IMR-90 (cell line): ENCODE measurements at regions not wholly inside any gene's neighbourhood (a gene's known extent, or its start where the extent isn't known, plus 50 kb on each side); places are given as distances from the start of the nearest gene placed in this dataset.

Source experiments
- BHLHE40 ChIP-seq: fragments of 150-350 bp; IDR thresholded peaks from 2 replicates; pipeline ENCODE4 v1.6.1; 2016; ENCODE audit warnings: mild to moderate bottlenecking, low read depth, low read length
- CEBPB ChIP-seq: IDR thresholded peaks from 2 replicates; pipeline ENCODE4 v1.6.1; 2012; ENCODE audit warnings: low read depth, low read length, improper control_type of control experiment
- FOS ChIP-seq: fragments of 150-350 bp; IDR thresholded peaks from 2 replicates; pipeline ENCODE4 v1.6.1; 2016; ENCODE audit warnings: low read depth, low read length
- MAFK ChIP-seq: IDR thresholded peaks from 2 replicates; pipeline ENCODE4 v1.6.1; 2012; ENCODE audit warnings: low read depth, low read length, improper control_type of control experiment
- MAZ ChIP-seq: IDR thresholded peaks from 2 replicates; pipeline ENCODE4 v1.6.1; 2012; ENCODE audit warnings: low read depth, mild to moderate bottlenecking, low read length, improper control_type of control experiment, moderate library complexity, borderline replicate concordance
- POLR2A ChIP-seq: IDR thresholded peaks from 2 replicates; pipeline ENCODE4 v1.6.1; 2012; ENCODE audit warnings: mild to moderate bottlenecking, low read depth, low read length
- RAD21 ChIP-seq: IDR thresholded peaks from 2 replicates; pipeline ENCODE4 v1.6.1; 2012; ENCODE audit warnings: low read length, improper control_type of control experiment
- RCOR1 ChIP-seq: IDR thresholded peaks from 2 replicates; pipeline ENCODE4 v1.6.1; 2012; ENCODE audit warnings: mild to moderate bottlenecking, low read length, improper control_type of control experiment; ENCODE audit not compliant: insufficient replicate concordance
- RFX5 ChIP-seq: IDR thresholded peaks from 2 replicates; pipeline ENCODE4 v1.8.0; 2012; ENCODE audit warnings: low read depth, mild to moderate bottlenecking, low read length, moderate library complexity
- TF ChIP-seq, protein P1 (sequence below): conservative IDR thresholded peaks from 2 replicates; pipeline ENCODE4 v1.5.1; 2012; ENCODE audit warnings: mild to moderate bottlenecking, low read depth, low read length, improper control_type of control experiment
- TF ChIP-seq, protein P2 (sequence below): fragments of 150-350 bp; IDR thresholded peaks from 2 replicates; pipeline ENCODE4 v1.6.1; 2017; ENCODE audit warnings: mild to moderate bottlenecking, antibody characterized with exemption, low read length, low read depth

GRCh38 chr10:47222461-47222860 lies 77.5 kb upstream of the GDF10 start:
- TF ChIP-seq, protein P1, sequence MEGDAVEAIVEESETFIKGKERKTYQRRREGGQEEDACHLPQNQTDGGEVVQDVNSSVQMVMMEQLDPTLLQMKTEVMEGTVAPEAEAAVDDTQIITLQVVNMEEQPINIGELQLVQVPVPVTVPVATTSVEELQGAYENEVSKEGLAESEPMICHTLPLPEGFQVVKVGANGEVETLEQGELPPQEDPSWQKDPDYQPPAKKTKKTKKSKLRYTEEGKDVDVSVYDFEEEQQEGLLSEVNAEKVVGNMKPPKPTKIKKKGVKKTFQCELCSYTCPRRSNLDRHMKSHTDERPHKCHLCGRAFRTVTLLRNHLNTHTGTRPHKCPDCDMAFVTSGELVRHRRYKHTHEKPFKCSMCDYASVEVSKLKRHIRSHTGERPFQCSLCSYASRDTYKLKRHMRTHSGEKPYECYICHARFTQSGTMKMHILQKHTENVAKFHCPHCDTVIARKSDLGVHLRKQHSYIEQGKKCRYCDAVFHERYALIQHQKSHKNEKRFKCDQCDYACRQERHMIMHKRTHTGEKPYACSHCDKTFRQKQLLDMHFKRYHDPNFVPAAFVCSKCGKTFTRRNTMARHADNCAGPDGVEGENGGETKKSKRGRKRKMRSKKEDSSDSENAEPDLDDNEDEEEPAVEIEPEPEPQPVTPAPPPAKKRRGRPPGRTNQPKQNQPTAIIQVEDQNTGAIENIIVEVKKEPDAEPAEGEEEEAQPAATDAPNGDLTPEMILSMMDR = no peak
- TF ChIP-seq POLR2A = no peak
- no peak for TF ChIP-seq RCOR1
- TF ChIP-seq, protein P2, sequence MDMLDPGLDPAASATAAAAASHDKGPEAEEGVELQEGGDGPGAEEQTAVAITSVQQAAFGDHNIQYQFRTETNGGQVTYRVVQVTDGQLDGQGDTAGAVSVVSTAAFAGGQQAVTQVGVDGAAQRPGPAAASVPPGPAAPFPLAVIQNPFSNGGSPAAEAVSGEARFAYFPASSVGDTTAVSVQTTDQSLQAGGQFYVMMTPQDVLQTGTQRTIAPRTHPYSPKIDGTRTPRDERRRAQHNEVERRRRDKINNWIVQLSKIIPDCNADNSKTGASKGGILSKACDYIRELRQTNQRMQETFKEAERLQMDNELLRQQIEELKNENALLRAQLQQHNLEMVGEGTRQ = no peak
- no peak for TF ChIP-seq RFX5
- no peak for TF ChIP-seq CEBPB
- TF ChIP-seq MAFK = no peak
- no peak for TF ChIP-seq RAD21
- no peak for TF ChIP-seq MAZ
- TF ChIP-seq FOS = no peak
- no peak for TF ChIP-seq BHLHE40
